ENCODE measurements at regions not wholly inside any gene's neighbourhood (a gene's known extent, or its start where the extent isn't known, plus 50 kb on each side); places are given as distances from the start of the nearest gene placed in this dataset.

GRCh38 chr16:49115956-49116355 is 165.7 kb downstream of the CBLN1 start:
- TF ChIP-seq POLR2A (IDR thresholded peaks at IDR 0.05; ENCODE audit: borderline replicate concordance, extremely low read depth, insufficient read depth, insufficient read length) (no peak), EZH2phosphoT487 (IDR thresholded peaks at IDR 0.05; ENCODE audit: borderline replicate concordance) (no peak), ATF3 (IDR thresholded peaks at IDR 0.05) (no peak)
- Histone ChIP-seq H3K4me1 (ENCODE audit: control insufficient read depth in 1 of 2, insufficient read depth in 2 of 2, low read length in 2 of 2) (peaks cover 0 to 4% of the 10 kb centered on the region in 2 experiments; a peak in 2 of 4 replicates), H3K4me2 (ENCODE audit: low read length) (no peak overlapping the region), H3K79me2 (ENCODE audit: insufficient read depth, low read length) (no peaks in the 10 kb centered on the region), H3K9ac (ENCODE audit: low read length) (no peak overlapping the region), H3K27me3 (ENCODE audit: insufficient read depth, low read length) (peaks cover 50% of the 10 kb centered on the region), H3K36me3 (ENCODE audit: control insufficient read depth in 1 of 2, insufficient read depth in 2 of 2, low read length in 2 of 2) (no peaks in the 10 kb centered on the region), H3K27ac (ENCODE audit: low read depth, low read length) (no peak overlapping the region), H4K20me1 (ENCODE audit: insufficient read depth) (no peaks in the 10 kb centered on the region), H3K4me3 (replicated peaks in 1 of 2; ENCODE audit: low read depth in 1 of 2, low read length in 2 of 2) (no peak overlapping the region), H2AFZ (ENCODE audit: low read depth, low read length, poor library complexity, severe bottlenecking) (no peak overlapping the region), H3K9me3 (ENCODE audit: control insufficient read depth in 1 of 2, insufficient read depth in 1 of 2, low read depth in 1 of 2, low read length in 2 of 2) (no peaks in the 10 kb centered on the region), H3K9me2 (ENCODE audit: insufficient read depth) (no peaks in the 10 kb centered on the region)
- no peak for DNase-seq (ENCODE audit: low read depth, low spot score)
- no TSS peak for BruUV-seq (replicated peaks)
- intact Hi-C loops (cut with micrococcal nuclease) = no loop called here
- CTCF ChIA-PET = no interaction called here
- POLR2A ChIA-PET = no interaction called here
- ATAC-seq = no peak
- RAD21 ChIA-PET (ENCODE audit: low non-redundant PET in 1 of 2, low total read pairs in 2 of 2, uncharacterized antibody in 2 of 2, unreplicated experiment in 2 of 2) = no interaction called here

DNA sequence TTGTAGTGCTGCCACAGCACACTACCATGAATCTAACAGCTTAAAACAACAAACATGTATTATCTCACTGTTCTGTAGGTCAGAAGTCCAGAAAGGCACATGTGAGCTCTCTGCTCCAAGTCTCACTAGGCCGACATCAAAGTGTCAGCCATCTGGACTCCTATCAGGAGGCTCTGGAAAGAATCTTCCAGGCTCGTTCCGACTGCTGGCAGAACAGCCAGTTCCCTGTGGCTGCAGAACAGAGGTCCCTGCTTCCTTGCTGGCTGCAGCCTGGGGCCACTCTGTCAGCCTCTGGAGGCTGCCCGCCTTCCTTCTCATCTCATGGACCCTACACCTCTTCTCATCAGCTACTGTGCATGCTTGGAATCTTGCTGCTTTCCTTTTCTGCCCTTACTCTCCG is 168.9 kb downstream of the CBLN1 start:
- H3K4me2 ChIP-seq (ENCODE audit: low read length) = no peak overlapping the region
- no TSS peak for BruUV-seq (replicated peaks)

More for the DNA sequence above, 168.9 kb downstream of the CBLN1 start:
- Histone ChIP-seq H3K27ac (ENCODE audit: low read depth, low read length) (no peak overlapping the region), H4K20me1 (ENCODE audit: insufficient read depth) (no peaks in the 10 kb centered on the region), H3K27me3 (ENCODE audit: insufficient read depth, low read length) (peaks cover 57% of the 10 kb centered on the region), H3K4me3 (replicated peaks in 1 of 2; ENCODE audit: low read depth in 1 of 2, low read length in 2 of 2) (no peak overlapping the region), H3K36me3 (ENCODE audit: control insufficient read depth in 1 of 2, insufficient read depth in 2 of 2, low read length in 2 of 2) (no peaks in the 10 kb centered on the region), H3K9ac (ENCODE audit: low read length) (no peak overlapping the region), H3K4me1 (ENCODE audit: control insufficient read depth in 1 of 2, insufficient read depth in 2 of 2, low read length in 2 of 2) (peaks cover 0 to 4% of the 10 kb centered on the region in 2 experiments; a peak in 2 of 4 replicates), H3K9me2 (ENCODE audit: insufficient read depth) (no peaks in the 10 kb centered on the region), H3K9me3 (ENCODE audit: control insufficient read depth in 1 of 2, insufficient read depth in 1 of 2, low read depth in 1 of 2, low read length in 2 of 2) (no peaks in the 10 kb centered on the region), H3K79me2 (ENCODE audit: insufficient read depth, low read length) (no peaks in the 10 kb centered on the region), H2AFZ (ENCODE audit: low read depth, low read length, poor library complexity, severe bottlenecking) (no peak overlapping the region)
- ATAC-seq (no peak), DNase-seq (ENCODE audit: low read depth, low spot score) (no peak)
- ChIA-PET RAD21 (ENCODE audit: low non-redundant PET in 1 of 2, low total read pairs in 2 of 2, uncharacterized antibody in 2 of 2, unreplicated experiment in 2 of 2) (no interaction called here), CTCF (no interaction called here), POLR2A (no interaction called here)
- TF ChIP-seq ZFX (IDR thresholded peaks at IDR 0.05) (no peak), ATF3 (IDR thresholded peaks at IDR 0.05) (no peak), ZBTB33 (IDR thresholded peaks at IDR 0.05; ENCODE audit: extremely low read depth, insufficient replicate concordance, low read length) (no peak), TCF7L2 (IDR thresholded peaks at IDR 0.05; ENCODE audit: borderline replicate concordance, extremely low read depth, insufficient read depth, insufficient read length) (no peak), POLR2A (IDR thresholded peaks at IDR 0.05; ENCODE audit: borderline replicate concordance, extremely low read depth, insufficient read depth, insufficient read length) (no peak), CEBPB (IDR thresholded peaks at IDR 0.05; ENCODE audit: low read depth) (no peak), EGR1 (IDR thresholded peaks at IDR 0.05; ENCODE audit: low read depth) (no peak), FOSL1 (IDR thresholded peaks at IDR 0.05; ENCODE audit: low read depth) (no peak), RAD21 (IDR thresholded peaks at IDR 0.05; ENCODE audit: low read depth) (no peak), YY1 (IDR thresholded peaks at IDR 0.05; ENCODE audit: extremely low read depth, insufficient replicate concordance, low read depth, low read length) (no peak), EZH2phosphoT487 (IDR thresholded peaks at IDR 0.05; ENCODE audit: borderline replicate concordance) (no peak), EZH2 (IDR thresholded peaks at IDR 0.05) (no peak), POLR2AphosphoS5 (IDR thresholded peaks at IDR 0.05; ENCODE audit: low read depth, low read length) (no peak)
- intact Hi-C loops (cut with micrococcal nuclease) = no loop called here
